ENCODE measurements at regions not wholly inside any gene's neighbourhood (a gene's known extent, or its start where the extent isn't known, plus 50 kb on each side); places are given as distances from the start of the nearest gene placed in this dataset.

GRCh38 chr16:62225675-62226074 lies 189.4 kb upstream of the CDH8 start:
- peak; percentile 91 for DNase-seq

GRCh38 chr16:62224646-62225209 lies 188.5 kb upstream of the CDH8 start:
- DNase-seq = no peak

GRCh38 chr16:62216837-62217236 lies 180.6 kb upstream of the CDH8 start:
- DNase-seq = no peak

- peak; percentile 32 for DNase-seq
Measured at GRCh38 chr16:62213763-62214162, 177.5 kb upstream of the CDH8 start.

- no peak for DNase-seq
Measured at GRCh38 chr16:62208934-62209333, 172.7 kb upstream of the CDH8 start.

- DNase-seq = no peak
Measured at GRCh38 chr16:62205459-62205858, 169.2 kb upstream of the CDH8 start.

- peak; percentile 37 for DNase-seq
Measured at GRCh38 chr16:62201911-62202310, 165.7 kb upstream of the CDH8 start.

GRCh38 chr16:62194828-62195227 lies 158.6 kb upstream of the CDH8 start:
- DNase-seq = no peak

- DNase-seq = peak; percentile 27
Measured at GRCh38 chr16:62190426-62190825, 154.2 kb upstream of the CDH8 start.

- no peak for DNase-seq
Measured at GRCh38 chr16:62177351-62178203, 141.3 kb upstream of the CDH8 start.

- DNase-seq = no peak
Measured at GRCh38 chr16:62170642-62171041, 134.4 kb upstream of the CDH8 start.

GRCh38 chr16:62167551-62167950 lies 131.3 kb upstream of the CDH8 start:
- no peak for DNase-seq

- no peak for DNase-seq
Measured at GRCh38 chr16:62157544-62157943, 121.3 kb upstream of the CDH8 start.

GRCh38 chr16:62156971-62157370 lies 120.7 kb upstream of the CDH8 start:
- no peak for DNase-seq

- no peak for DNase-seq
Measured at GRCh38 chr16:62149631-62150030, 113.4 kb upstream of the CDH8 start.

- no peak for DNase-seq
Measured at GRCh38 chr16:62137996-62138395, 101.8 kb upstream of the CDH8 start.

GRCh38 chr16:62135911-62136310 lies 99.7 kb upstream of the CDH8 start:
- no peak for DNase-seq

GRCh38 chr16:62135446-62135845 lies 99.2 kb upstream of the CDH8 start:
- no peak for DNase-seq

- no peak for DNase-seq
Measured at GRCh38 chr16:62130101-62130500, 93.9 kb upstream of the CDH8 start.

GRCh38 chr16:62105244-62105643 lies 69.0 kb upstream of the CDH8 start:
- DNase-seq = no peak

- DNase-seq = no peak
Measured at GRCh38 chr16:62102588-62102987, 66.3 kb upstream of the CDH8 start.

GRCh38 chr16:62100651-62101050 lies 64.4 kb upstream of the CDH8 start:
- DNase-seq = no peak

- no peak for DNase-seq
Measured at GRCh38 chr16:62089715-62090114, 53.5 kb upstream of the CDH8 start.

GRCh38 chr16:62088731-62089410 lies 52.6 kb upstream of the CDH8 start:
- DNase-seq = no peak

Measured in RPMI8226 (cell line).